HepG2 (cell line): ENCODE measurements at regions not wholly inside any gene's neighbourhood (a gene's known extent, or its start where the extent isn't known, plus 50 kb on each side); places are given as distances from the start of the nearest gene placed in this dataset.

Experiments used
- ATAC-seq: fragments of 200-7000 bp; cut with Tn5 transposase; 3 replicates; pipeline ENCODE4 v1.9.1; 2020; ENCODE audit warnings: mild to moderate bottlenecking, moderate library complexity
- BruUV-seq: library from RNA; stranded (reverse); fragments of 400-500 nt; replicated peaks from 2 replicates; lab custom pipeline; 2021; lab: Mats Ljungman, UMichigan
- CTCF ChIA-PET: fragments of 300-600 bp; formaldehyde crosslinking; extraction: SDS; loops from one replicate; lab custom pipeline; 2021; ENCODE audit warnings: low total read pairs, inconsistent platforms, low intra/inter-chr PET ratio; lab: Yijun Ruan, JAX
- POLR2A ChIA-PET: fragments of 350-600 bp; sonication (Branson Sonifier 250); formaldehyde crosslinking; loops from one replicate; lab custom pipeline; 2020; ENCODE audit warnings: antibody characterized with exemption, inconsistent platforms; lab: Yijun Ruan, JAX
- DNase-seq: peaks from one replicate; pipeline ENCODE4 v3.0.0-alpha.2; 2015; ENCODE audit warnings: low spot score
- FAIRE-seq: peaks from 3 replicates; lab custom pipeline; 2011; peaks lifted over from hg19 to GRCh38; lab: Jason Lieb, UNC
- H2AFZ ChIP-seq: one replicate; pipeline ENCODE4 v1.6.1; 2011; ENCODE audit warnings: low read length, inconsistent platforms
- H3K27ac ChIP-seq: fragments of 300-600 bp; 3 replicates; pipeline ENCODE4 v1.8.0; 2011; ENCODE audit warnings: mixed run types, mild to moderate bottlenecking, mixed read lengths, low read length, inconsistent platforms; ENCODE audit not compliant: insufficient read depth; ENCODE audit errors: extremely low read length
- H3K27me3 ChIP-seq, 2 experiments: fragments of 200-600 bp in 1 of 2; 2 replicates in 1 of 2; 3 replicates in 1 of 2; pipeline versions ENCODE4 v1.6.0 to v1.8.0; 2011; ENCODE audit warnings: low read length in 2 of 2, mild to moderate bottlenecking in 2 of 2, moderate library complexity in 2 of 2, inconsistent platforms in 1 of 2; ENCODE audit not compliant: insufficient read depth in 2 of 2, control insufficient read depth in 1 of 2
- H3K36me3 ChIP-seq, 2 experiments: fragments of 200-600 bp in 1 of 2; replicated peaks in 1 of 2; 2 replicates in 1 of 2; 3 replicates in 1 of 2; pipeline versions ENCODE4 v1.5.1 to v1.8.0; 2011; ENCODE audit warnings: low read length in 2 of 2, inconsistent platforms in 1 of 2; ENCODE audit not compliant: insufficient read depth in 2 of 2, control insufficient read depth in 1 of 2
- H3K4me1 ChIP-seq: 2 replicates; pipeline ENCODE4 v1.5.1; 2012; ENCODE audit warnings: low read length, inconsistent platforms; ENCODE audit not compliant: insufficient read depth
- H3K4me2 ChIP-seq: 2 replicates; pipeline ENCODE4 v1.6.0; 2011; ENCODE audit warnings: low read depth, low read length, inconsistent platforms
- H3K4me3 ChIP-seq, 3 experiments: fragments of 200-600 bp in 1 of 3; sonication (generic), shearing (Covaris generic) in 1 of 3; replicated peaks in 1 of 3; 2 replicates each; pipeline ENCODE4 v1.5.1; 2011 to 2016; ENCODE audit warnings: low read length in 3 of 3, inconsistent platforms in 2 of 3, low read depth in 2 of 3, mild to moderate bottlenecking in 2 of 3, control low read depth in 1 of 3, mixed read lengths in 1 of 3; ENCODE audit not compliant: insufficient read depth in 1 of 3
- H3K79me2 ChIP-seq: one replicate; pipeline ENCODE4 v1.6.1; 2011; ENCODE audit warnings: low read length, inconsistent platforms; ENCODE audit not compliant: insufficient read depth
- H3K9ac ChIP-seq: 2 replicates; pipeline ENCODE4 v1.6.0; 2011; ENCODE audit warnings: mild to moderate bottlenecking, low read depth, low read length, inconsistent platforms; ENCODE audit not compliant: insufficient read depth
- H3K9me3 ChIP-seq: 2 replicates; pipeline ENCODE4 v1.5.1; 2012; ENCODE audit warnings: mild to moderate bottlenecking, low read length
- H4K20me1 ChIP-seq: 2 replicates; pipeline ENCODE4 v1.6.0; 2011; ENCODE audit warnings: inconsistent platforms, mild to moderate bottlenecking, low read length, moderate library complexity; ENCODE audit not compliant: insufficient read depth
- CREB1 ChIP-seq, 2 experiments: fragments of 450-650 bp in 1 of 2; IDR thresholded peaks; 2 replicates each; pipeline ENCODE4 v1.6.1; 2016 to 2017; ENCODE audit warnings: control low read depth in 1 of 2, mild to moderate bottlenecking in 1 of 2, missing compliant biosample characterization in 1 of 2, missing genetic modification characterization in 1 of 2
- FOXO1 ChIP-seq: sonication (generic); formaldehyde crosslinking; IDR thresholded peaks from 2 replicates; pipeline ENCODE4 v1.4.0; 2020; ENCODE audit warnings: missing genetic modification reagents
- GABPB1 ChIP-seq: IDR thresholded peaks from 2 replicates; pipeline ENCODE4 v1.6.1; 2016; ENCODE audit warnings: mild to moderate bottlenecking, missing genetic modification reagents, moderate library complexity, missing compliant biosample characterization
- MIXL1 ChIP-seq: IDR thresholded peaks from 2 replicates; pipeline ENCODE4 v1.6.1; 2016
- MZF1 ChIP-seq: sonication (generic); formaldehyde crosslinking; IDR thresholded peaks from 2 replicates; pipeline ENCODE4 v1.8.1; 2023; ENCODE audit warnings: mild to moderate bottlenecking, missing genetic modification reagents, borderline replicate concordance
- NCOA2 ChIP-seq: sonication (generic); formaldehyde crosslinking; IDR thresholded peaks from 2 replicates; pipeline ENCODE4 v1.8.0; 2022; ENCODE audit warnings: inconsistent platforms
- NFE2L2 ChIP-seq: fragments of 150-350 bp; IDR thresholded peaks from 2 replicates; pipeline ENCODE4 v1.6.1; 2014; ENCODE audit warnings: low read length
- RAD51 ChIP-seq: fragments of 450-650 bp; IDR thresholded peaks from 2 replicates; pipeline ENCODE4 v1.6.1; 2016; ENCODE audit warnings: borderline replicate concordance
- TAF1 ChIP-seq: sonication (generic); formaldehyde crosslinking; IDR thresholded peaks from 2 replicates; pipeline ENCODE4 v1.4.0; 2020; ENCODE audit warnings: missing genetic modification reagents
- TAF15 ChIP-seq: fragments of 200-400 bp; formaldehyde crosslinking; IDR thresholded peaks from one replicate; pipeline ENCODE4 v1.6.1; 2018; ENCODE audit warnings: mild to moderate bottlenecking, low read depth, low read length; ENCODE audit not compliant: poor library complexity, severe bottlenecking
- ZMAT3 ChIP-seq: sonication (generic); formaldehyde crosslinking; conservative IDR thresholded peaks from 2 replicates; pipeline ENCODE4 v1.7.0; 2021; ENCODE audit warnings: missing genetic modification reagents
- ZNF335 ChIP-seq: sonication (generic); formaldehyde crosslinking; IDR thresholded peaks from 2 replicates; pipeline ENCODE4 v1.4.0; 2020; ENCODE audit warnings: missing genetic modification reagents
- in situ Hi-C: cut with HindIII; loops from 2 replicates; pipeline ENCODE4 v1.10.0; 2017; ENCODE audit warnings: low pct_unique_long_range_greater_than_20kb; ENCODE audit not compliant: extremely low pct_ligation_motif_present
- intact Hi-C: fragments of 100-400 bp; cut with micrococcal nuclease; formaldehyde crosslinking; loops from one replicate; pipeline ENCODE4 v1.10.0; 2022; ENCODE audit not compliant: unreplicated experiment

DNA sequence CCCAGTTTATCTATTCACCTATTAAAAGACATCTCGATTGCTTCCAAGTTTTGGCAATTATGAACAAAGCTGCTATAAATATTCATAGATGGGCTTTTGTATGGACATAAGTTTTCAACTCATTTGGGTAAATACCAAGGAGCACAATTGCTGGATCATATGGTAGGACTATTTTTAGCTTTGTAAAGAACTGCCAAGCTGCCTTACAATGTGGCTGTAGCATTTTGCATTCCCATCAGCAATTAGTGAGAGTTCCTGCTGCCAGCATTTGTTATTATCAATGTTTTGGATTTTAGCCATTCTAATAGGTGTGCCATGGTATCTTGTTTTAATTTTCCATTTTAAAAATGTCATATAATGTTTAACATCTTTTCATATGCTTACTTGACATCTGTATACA lies 475.6 kb upstream of the NCAM2 start (continued):
- TF ChIP-seq GABPB1 = no peak
- no peak for TF ChIP-seq CREB1 (IDR thresholded peaks at IDR 0.05)
- no peak for TF ChIP-seq CREB1 (CRISPR knock-in tag; IDR thresholded peaks at IDR 0.05)

DNA sequence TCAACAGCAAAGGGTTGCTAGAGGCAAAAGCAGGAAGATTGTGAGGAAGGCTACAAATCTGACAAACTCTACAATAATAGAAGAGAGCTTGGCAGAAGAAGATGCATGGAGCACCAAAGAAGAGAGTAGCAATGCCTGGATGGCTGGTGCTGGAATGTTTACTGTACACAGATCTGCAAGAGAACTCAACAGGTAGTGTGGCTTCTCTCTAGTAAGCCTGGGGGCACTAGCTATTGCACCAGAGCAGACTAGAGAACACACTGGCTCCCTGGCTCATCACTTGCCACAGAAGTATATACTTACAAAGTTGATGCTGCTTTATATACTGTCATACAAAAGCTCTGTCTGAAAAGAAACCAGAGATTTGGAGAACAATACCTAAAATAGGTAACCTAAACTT lies 475.0 kb upstream of the NCAM2 start:
- H3K27me3 ChIP-seq = no peaks in the 10 kb centered on the region
- peaks cover 75% of the 10 kb centered on the region for H3K9me3 ChIP-seq
- no peaks in the 10 kb centered on the region for H3K36me3 ChIP-seq
- ATAC-seq = no peak
- FAIRE-seq = no peak
- TF ChIP-seq ZNF335 (CRISPR knock-in tag) (no peak), ZMAT3 (no peak), NFE2L2 (no peak), TAF15 (no peak), NCOA2 (CRISPR knock-in tag) (no peak), TAF1 (CRISPR knock-in tag) (no peak), MZF1 (CRISPR knock-in tag) (no peak), FOXO1 (CRISPR knock-in tag) (no peak), MIXL1 (CRISPR knock-in tag) (no peak), RAD51 (no peak)
- ChIA-PET POLR2A (no interaction called here), CTCF (no interaction called here)
- H3K4me1 ChIP-seq = no peaks in the 10 kb centered on the region
- intact Hi-C loops = no loop called here
- no peak overlapping the region for H3K9ac ChIP-seq
- no peak overlapping the region for H2AFZ ChIP-seq
- no TSS peak for BruUV-seq
- no peak overlapping the region for H3K27ac ChIP-seq
- no peak for DNase-seq
- H4K20me1 ChIP-seq = no peaks in the 10 kb centered on the region
- in situ Hi-C loops = no loop called here
- no peak overlapping the region for H3K4me3 ChIP-seq
- no peak overlapping the region for H3K4me2 ChIP-seq
- H3K79me2 ChIP-seq = no peaks in the 10 kb centered on the region
